Osteocyte (in vitro differentiated cells): ENCODE measurements at regions not wholly inside any gene's neighbourhood (a gene's known extent, or its start where the extent isn't known, plus 50 kb on each side); places are given as distances from the start of the nearest gene placed in this dataset.
"Not testable (repeated sequence)": the region's sequence is repeated elsewhere in the genome, so short reads cannot be mapped to it uniquely, and the experiment has no call there.

Experiments used
- DNase-seq: peaks from one replicate; pipeline ENCODE4 v3.0.0; 2021; ENCODE audit warnings: mixed read lengths; ENCODE audit not compliant: unreplicated experiment; ENCODE audit errors: extremely low spot score
- H3K27ac Mint-ChIP-seq: one replicate; pipeline ENCODE4 v1.8.0; 2021; ENCODE audit warnings: mild to moderate bottlenecking, mixed read lengths; ENCODE audit not compliant: unreplicated experiment
- H3K27me3 Mint-ChIP-seq: one replicate; pipeline ENCODE4 v1.8.0; 2021; ENCODE audit warnings: mixed read lengths; ENCODE audit not compliant: unreplicated experiment
- H3K36me3 Mint-ChIP-seq: one replicate; pipeline ENCODE4 v1.8.0; 2021; ENCODE audit warnings: mixed read lengths; ENCODE audit not compliant: unreplicated experiment
- H3K4me1 Mint-ChIP-seq: one replicate; pipeline ENCODE4 v1.8.0; 2021; ENCODE audit warnings: mixed read lengths; ENCODE audit not compliant: unreplicated experiment
- H3K4me3 Mint-ChIP-seq: one replicate; pipeline ENCODE4 v1.8.0; 2021; ENCODE audit warnings: mild to moderate bottlenecking, moderate library complexity, mixed read lengths; ENCODE audit not compliant: unreplicated experiment
- H3K9me3 Mint-ChIP-seq: one replicate; pipeline ENCODE4 v1.8.0; 2021; ENCODE audit warnings: mixed read lengths; ENCODE audit not compliant: unreplicated experiment
- TF ChIP-seq, protein P1 (sequence below): fragments of 200-600 bp; sonication (generic); IDR thresholded peaks from 2 replicates; pipeline ENCODE4 v1.5.0; 2021; ENCODE audit warnings: antibody characterized with exemption, mild to moderate bottlenecking, moderate library complexity

DNA sequence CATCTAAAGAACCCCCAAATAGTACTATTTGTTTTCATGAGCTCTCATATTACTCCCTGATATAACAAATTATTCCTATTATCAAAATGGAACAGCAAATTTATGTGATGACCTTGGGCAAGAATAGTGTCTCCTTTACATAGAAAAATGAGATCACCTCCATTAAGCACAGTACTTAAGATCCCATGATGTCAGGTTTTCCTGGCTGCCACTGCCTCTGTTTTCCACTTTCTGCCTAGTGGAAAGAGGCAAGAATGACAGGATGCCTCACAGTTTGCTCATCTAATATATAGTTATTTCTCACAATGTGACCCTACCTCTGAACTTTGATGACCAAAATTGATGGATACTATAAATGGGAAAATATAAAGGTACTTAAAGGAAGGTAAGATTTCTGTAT lies 260.1 kb upstream of the SGK1 start:
- TF ChIP-seq, protein P1, sequence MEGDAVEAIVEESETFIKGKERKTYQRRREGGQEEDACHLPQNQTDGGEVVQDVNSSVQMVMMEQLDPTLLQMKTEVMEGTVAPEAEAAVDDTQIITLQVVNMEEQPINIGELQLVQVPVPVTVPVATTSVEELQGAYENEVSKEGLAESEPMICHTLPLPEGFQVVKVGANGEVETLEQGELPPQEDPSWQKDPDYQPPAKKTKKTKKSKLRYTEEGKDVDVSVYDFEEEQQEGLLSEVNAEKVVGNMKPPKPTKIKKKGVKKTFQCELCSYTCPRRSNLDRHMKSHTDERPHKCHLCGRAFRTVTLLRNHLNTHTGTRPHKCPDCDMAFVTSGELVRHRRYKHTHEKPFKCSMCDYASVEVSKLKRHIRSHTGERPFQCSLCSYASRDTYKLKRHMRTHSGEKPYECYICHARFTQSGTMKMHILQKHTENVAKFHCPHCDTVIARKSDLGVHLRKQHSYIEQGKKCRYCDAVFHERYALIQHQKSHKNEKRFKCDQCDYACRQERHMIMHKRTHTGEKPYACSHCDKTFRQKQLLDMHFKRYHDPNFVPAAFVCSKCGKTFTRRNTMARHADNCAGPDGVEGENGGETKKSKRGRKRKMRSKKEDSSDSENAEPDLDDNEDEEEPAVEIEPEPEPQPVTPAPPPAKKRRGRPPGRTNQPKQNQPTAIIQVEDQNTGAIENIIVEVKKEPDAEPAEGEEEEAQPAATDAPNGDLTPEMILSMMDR = no peak

DNA sequence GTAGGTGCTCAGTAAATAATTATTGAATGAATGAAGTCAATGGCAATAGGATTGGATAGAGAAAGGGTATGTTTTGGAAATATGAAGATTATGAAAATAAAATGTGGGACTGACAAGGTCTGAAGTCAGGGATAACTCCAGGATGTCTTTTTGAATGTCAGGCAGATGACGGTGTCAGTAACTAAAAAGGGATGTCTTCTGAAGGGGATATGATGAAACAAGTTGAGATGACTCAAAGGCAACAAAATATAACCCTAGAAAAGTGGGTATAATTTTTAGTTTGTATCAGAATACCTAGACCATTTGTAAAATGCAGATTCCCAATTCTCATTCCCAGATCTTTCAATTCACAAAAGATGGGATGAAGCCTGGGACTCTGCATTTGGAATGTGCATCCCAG lies 257.3 kb upstream of the SGK1 start:
- TF ChIP-seq, protein P1 = no peak
- H3K4me1 Mint-ChIP-seq = no peaks in the 10 kb centered on the region
- no peak overlapping the region for H3K4me3 Mint-ChIP-seq
- H3K27me3 Mint-ChIP-seq = no peaks in the 10 kb centered on the region
- peaks cover 4% of the 10 kb centered on the region for H3K36me3 Mint-ChIP-seq
- H3K27ac Mint-ChIP-seq = no peak overlapping the region
- DNase-seq = no peak
- peaks cover 21% of the 10 kb centered on the region for H3K9me3 Mint-ChIP-seq

More for the DNA sequence above, 260.1 kb upstream of the SGK1 start:
- H3K27me3 Mint-ChIP-seq = no peaks in the 10 kb centered on the region
- H3K27ac Mint-ChIP-seq = no peak overlapping the region
- H3K36me3 Mint-ChIP-seq = no peaks in the 10 kb centered on the region
- no peaks in the 10 kb centered on the region for H3K4me1 Mint-ChIP-seq
- peaks cover 8% of the 10 kb centered on the region for H3K9me3 Mint-ChIP-seq
- H3K4me3 Mint-ChIP-seq = no peak overlapping the region
- DNase-seq = no peak

DNA sequence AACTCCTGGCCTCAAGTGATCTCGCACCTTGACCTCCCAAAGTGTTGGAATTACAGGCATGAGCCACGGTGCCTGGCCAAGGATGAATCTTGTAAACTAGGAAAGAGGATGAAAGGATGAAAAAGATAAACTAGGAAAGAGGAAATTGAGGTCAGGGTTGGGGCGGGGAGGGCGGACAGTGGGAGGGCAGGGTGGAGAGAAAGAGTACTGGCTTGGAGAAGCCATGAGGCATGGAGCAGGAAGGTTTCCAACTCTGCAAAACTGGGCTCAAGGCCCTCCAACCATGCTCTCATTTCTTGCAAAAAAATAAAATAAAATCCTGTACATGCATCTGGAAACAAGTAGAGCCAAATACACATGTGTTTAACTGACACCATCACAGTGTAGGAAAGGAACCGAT lies 256.6 kb upstream of the SGK1 start:
- TF ChIP-seq, protein P1 = no peak
- no peak for DNase-seq
- H3K27ac Mint-ChIP-seq = no peak overlapping the region
- H3K36me3 Mint-ChIP-seq = peaks cover 4% of the 10 kb centered on the region
- peaks cover 28% of the 10 kb centered on the region for H3K9me3 Mint-ChIP-seq
- no peaks in the 10 kb centered on the region for H3K27me3 Mint-ChIP-seq
- H3K4me3 Mint-ChIP-seq = no peak overlapping the region
- peaks cover 6% of the 10 kb centered on the region for H3K4me1 Mint-ChIP-seq

DNA sequence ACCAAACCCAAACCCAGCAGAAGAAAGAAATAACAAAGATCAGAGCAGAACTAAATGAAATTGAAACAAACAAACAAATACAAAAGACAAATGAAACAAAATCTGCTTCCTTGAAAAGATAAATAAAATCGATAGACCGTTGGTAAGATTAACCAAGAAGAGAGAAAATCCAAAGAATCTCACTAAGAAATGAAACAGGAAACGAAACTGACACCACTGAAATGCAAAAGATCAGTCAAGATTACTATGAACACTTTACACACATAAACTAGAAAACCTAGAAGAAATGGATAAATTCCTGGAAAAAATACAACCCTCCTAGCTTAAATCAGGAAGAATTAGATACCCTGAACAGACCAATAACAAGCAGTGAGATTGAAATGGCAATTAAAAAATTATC lies 252.1 kb upstream of the SGK1 start:
- not testable (repeated sequence) for H3K36me3 Mint-ChIP-seq, H3K4me1 Mint-ChIP-seq, H3K4me3 Mint-ChIP-seq, DNase-seq, H3K27me3 Mint-ChIP-seq, H3K27ac Mint-ChIP-seq
- peaks cover 30% of the 10 kb centered on the region for H3K9me3 Mint-ChIP-seq

DNA sequence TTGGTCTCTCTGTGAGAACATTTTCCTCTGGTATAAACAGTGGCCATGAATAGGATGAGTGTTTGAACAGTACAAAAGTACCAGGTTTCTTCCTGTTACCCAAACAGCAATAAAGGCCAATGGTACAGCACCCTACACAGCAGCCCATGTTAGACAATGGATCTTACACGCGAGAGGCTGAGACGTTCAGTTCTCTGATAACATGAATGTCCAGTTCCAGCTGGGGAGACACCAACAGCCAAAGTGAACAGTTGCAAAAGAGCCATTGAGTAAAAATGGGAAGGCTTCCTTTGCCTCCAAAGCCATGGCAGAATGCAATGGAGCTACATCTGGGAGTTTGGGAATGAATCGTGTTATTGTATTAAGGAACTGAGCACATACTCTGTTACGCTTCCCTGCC lies 246.8 kb upstream of the SGK1 start:
- H3K27ac Mint-ChIP-seq = no peak overlapping the region
- TF ChIP-seq, protein P1 = no peak
- no peak overlapping the region for H3K4me3 Mint-ChIP-seq
- no peaks in the 10 kb centered on the region for H3K27me3 Mint-ChIP-seq
- peaks cover 11% of the 10 kb centered on the region for H3K9me3 Mint-ChIP-seq
- peaks cover 1% of the 10 kb centered on the region for H3K4me1 Mint-ChIP-seq
- DNase-seq = no peak
- peaks cover 2% of the 10 kb centered on the region for H3K36me3 Mint-ChIP-seq

DNA sequence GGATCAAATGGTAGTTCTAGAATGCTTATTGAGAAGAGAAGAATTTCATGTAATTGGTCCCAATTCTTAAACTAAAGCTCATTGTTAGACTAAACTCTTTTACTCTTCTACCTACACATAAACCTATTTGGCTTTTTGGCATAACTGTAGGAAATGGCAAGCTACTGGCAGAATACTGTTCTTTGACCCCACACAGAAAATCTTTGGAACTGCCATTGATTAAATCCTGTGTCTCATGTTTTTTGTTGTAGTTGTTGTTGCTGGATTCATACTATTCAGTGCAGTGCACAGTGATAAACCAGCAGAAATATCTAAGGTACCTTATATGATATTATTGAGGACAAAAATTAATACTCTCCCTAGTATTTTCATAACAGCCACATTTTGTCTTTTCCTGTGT lies 242.1 kb upstream of the SGK1 start:
- no peak overlapping the region for H3K27ac Mint-ChIP-seq
- peaks cover 6% of the 10 kb centered on the region for H3K9me3 Mint-ChIP-seq
- no peaks in the 10 kb centered on the region for H3K4me1 Mint-ChIP-seq
- H3K27me3 Mint-ChIP-seq = no peaks in the 10 kb centered on the region
- no peaks in the 10 kb centered on the region for H3K36me3 Mint-ChIP-seq
- TF ChIP-seq, protein P1 = no peak
- DNase-seq = no peak
- H3K4me3 Mint-ChIP-seq = no peak overlapping the region
